ENCODE measurements at regions not wholly inside any gene's neighbourhood (a gene's known extent, or its start where the extent isn't known, plus 50 kb on each side); places are given as distances from the start of the nearest gene placed in this dataset.

DNA sequence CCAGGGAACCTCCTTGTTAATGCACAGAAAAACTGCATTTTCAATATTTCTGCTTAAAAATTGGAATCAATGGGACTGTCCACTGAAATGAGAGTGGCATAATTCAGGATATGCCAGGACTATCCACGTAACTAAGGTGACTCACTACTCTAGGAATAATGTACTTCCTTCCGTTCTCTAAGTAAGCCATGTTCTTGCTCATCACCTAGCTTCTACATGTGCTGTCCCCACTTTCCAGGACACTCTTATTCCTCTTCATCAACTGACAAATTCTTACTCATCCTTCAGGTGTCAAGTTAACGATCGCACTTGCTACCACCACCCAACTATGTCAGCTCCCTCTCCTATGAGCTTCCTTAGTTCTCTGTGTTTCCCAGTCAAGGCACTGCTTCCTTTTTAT lies 342.8 kb upstream of the F9 start:
- H3K36me3 ChIP-seq, result no peaks in the 10 kb centered on the region

DNA sequence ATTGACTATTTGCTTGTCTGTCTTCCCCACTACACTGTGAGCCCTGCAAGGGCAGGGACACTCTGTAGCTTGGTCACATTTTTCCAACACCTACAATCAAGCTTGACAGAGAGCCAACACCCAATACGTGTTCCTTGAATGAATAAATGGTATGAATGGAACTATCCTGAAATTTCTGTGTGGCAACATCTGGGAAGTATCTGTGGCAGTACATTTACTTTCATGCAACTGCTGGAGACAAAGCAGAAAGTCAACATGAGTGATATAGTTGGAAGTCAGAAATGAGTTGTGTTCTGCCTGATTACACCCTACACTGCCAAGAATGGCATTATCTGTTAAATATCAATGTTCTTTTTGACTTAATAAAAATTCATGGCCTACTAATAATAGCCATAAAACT lies 343.5 kb upstream of the F9 start:
- intact Hi-C loops (cut with DNase I), result no loop called here
- DNase-seq (no peak), ATAC-seq (no peak)
- Histone ChIP-seq H3K27ac (no peak overlapping the region), H3K4me1 (no peaks in the 10 kb centered on the region), H3K27me3 (no peaks in the 10 kb centered on the region), H3K4me3 (no peak overlapping the region), H3K36me3 (no peaks in the 10 kb centered on the region), H3K9me3 (no peaks in the 10 kb centered on the region)
- 42% methylated on average over 1 of the region's 1 CpG for WGBS (ENCODE audit: insufficient coverage, low coverage, low lambda C conversion rate, missing lambda C conversion rate)
- TF ChIP-seq, protein P1, sequence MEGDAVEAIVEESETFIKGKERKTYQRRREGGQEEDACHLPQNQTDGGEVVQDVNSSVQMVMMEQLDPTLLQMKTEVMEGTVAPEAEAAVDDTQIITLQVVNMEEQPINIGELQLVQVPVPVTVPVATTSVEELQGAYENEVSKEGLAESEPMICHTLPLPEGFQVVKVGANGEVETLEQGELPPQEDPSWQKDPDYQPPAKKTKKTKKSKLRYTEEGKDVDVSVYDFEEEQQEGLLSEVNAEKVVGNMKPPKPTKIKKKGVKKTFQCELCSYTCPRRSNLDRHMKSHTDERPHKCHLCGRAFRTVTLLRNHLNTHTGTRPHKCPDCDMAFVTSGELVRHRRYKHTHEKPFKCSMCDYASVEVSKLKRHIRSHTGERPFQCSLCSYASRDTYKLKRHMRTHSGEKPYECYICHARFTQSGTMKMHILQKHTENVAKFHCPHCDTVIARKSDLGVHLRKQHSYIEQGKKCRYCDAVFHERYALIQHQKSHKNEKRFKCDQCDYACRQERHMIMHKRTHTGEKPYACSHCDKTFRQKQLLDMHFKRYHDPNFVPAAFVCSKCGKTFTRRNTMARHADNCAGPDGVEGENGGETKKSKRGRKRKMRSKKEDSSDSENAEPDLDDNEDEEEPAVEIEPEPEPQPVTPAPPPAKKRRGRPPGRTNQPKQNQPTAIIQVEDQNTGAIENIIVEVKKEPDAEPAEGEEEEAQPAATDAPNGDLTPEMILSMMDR (IDR thresholded peaks at IDR 0.05), result no peak
- no peak for TF ChIP-seq POLR2A (IDR thresholded peaks at IDR 0.05)

More for the DNA sequence above, 342.8 kb upstream of the F9 start:
- 91% methylated on average over 4 of the region's 4 CpGs for WGBS (ENCODE audit: insufficient coverage, low coverage, low lambda C conversion rate, missing lambda C conversion rate)
- H3K27ac ChIP-seq, result no peak overlapping the region
- DNase-seq (no peak), ATAC-seq (no peak)
- no peak overlapping the region for H3K4me3 ChIP-seq
- H3K9me3 ChIP-seq, result no peaks in the 10 kb centered on the region
- H3K4me1 ChIP-seq, result no peaks in the 10 kb centered on the region
- no peaks in the 10 kb centered on the region for H3K27me3 ChIP-seq
- TF ChIP-seq, protein P1 (IDR thresholded peaks at IDR 0.05), result no peak
- intact Hi-C loops (cut with DNase I), result no loop called here

DNA sequence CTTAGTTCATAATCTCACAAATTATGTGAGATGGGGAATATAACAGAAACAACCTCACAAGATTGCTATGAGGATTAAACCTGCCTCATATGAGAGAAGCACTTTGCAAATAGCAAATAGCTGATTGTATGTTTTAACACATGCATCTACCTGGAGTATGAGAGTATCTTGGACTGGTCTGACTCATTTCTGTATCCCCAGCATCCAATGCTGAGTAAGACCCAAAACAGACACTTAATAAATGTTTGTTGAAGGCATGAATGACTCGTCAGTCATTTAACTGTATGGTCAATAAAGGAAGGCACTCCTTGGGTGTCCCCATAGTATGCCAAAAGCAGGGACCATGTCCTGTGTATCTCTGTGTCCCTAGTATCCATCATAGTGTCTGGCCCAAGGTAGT lies 350.9 kb upstream of the F9 start:
- DNase-seq (no peak), ATAC-seq (no peak)
- TF ChIP-seq, protein P1 (IDR thresholded peaks at IDR 0.05), result no peak
- no peak for TF ChIP-seq POLR2A (IDR thresholded peaks at IDR 0.05)
- Histone ChIP-seq H3K27me3 (no peaks in the 10 kb centered on the region), H3K4me1 (no peaks in the 10 kb centered on the region), H3K9me3 (no peaks in the 10 kb centered on the region), H3K4me3 (no peak overlapping the region), H3K36me3 (no peaks in the 10 kb centered on the region), H3K27ac (no peak overlapping the region)
- intact Hi-C loops (cut with DNase I), result no loop called here
- WGBS (ENCODE audit: insufficient coverage, low coverage, low lambda C conversion rate, missing lambda C conversion rate), result 30% methylated on average over 1 of the region's 1 CpG

DNA sequence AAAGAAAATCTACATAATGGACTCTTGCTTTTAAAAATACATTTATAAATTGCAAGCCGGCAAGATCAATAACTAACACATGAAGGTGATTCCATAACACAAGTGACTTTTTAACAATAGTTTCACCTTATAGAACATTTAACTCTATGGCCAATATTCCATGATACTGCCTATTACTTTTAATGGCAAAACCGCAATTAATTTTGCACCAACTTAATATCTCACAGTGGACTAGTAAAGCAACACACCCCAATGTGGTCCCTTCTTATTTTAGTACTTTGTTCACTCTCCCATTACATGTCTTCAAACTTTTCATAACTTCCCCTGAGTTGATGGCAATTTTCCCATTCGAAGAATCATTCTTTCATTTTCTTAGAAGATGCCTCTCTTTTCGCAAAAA lies 351.6 kb upstream of the F9 start:
- H3K27me3 ChIP-seq, result no peaks in the 10 kb centered on the region
- no peaks in the 10 kb centered on the region for H3K9me3 ChIP-seq
- no peaks in the 10 kb centered on the region for H3K4me1 ChIP-seq
- H3K27ac ChIP-seq, result no peak overlapping the region
- H3K36me3 ChIP-seq, result no peaks in the 10 kb centered on the region
- no peak overlapping the region for H3K4me3 ChIP-seq
- no peak for DNase-seq
- 57% methylated on average over 4 of the region's 4 CpGs for WGBS (ENCODE audit: insufficient coverage, low coverage, low lambda C conversion rate, missing lambda C conversion rate)
- TF ChIP-seq, protein P1 (IDR thresholded peaks at IDR 0.05), result no peak
- no peak for TF ChIP-seq POLR2A (IDR thresholded peaks at IDR 0.05)
- no peak for ATAC-seq
- intact Hi-C loops (cut with DNase I), result no loop called here

DNA sequence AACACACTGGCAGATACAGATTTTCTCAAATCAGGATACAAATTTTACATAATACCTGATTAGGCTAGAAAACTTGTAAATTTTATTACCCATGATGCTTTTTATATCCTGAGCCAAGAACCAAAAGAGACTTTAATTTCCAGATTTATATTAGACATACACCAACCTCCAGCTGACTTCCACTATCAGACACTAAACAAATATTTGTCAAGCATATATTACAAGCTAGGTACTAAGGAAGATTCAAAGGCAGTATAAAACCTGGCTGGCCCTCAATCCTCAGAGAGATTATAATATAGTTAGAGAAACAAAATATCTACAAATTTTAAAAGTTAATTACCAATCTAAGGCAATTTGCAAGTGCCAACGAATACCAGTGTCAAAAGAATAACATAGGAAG lies 357.8 kb upstream of the F9 start:
- Histone ChIP-seq H3K4me3 (no peak overlapping the region), H3K27ac (no peak overlapping the region), H3K4me1 (no peaks in the 10 kb centered on the region), H3K36me3 (no peaks in the 10 kb centered on the region), H3K27me3 (no peaks in the 10 kb centered on the region), H3K9me3 (no peaks in the 10 kb centered on the region)
- intact Hi-C loops (cut with DNase I), result no loop called here
- DNase-seq, result no peak
- 20% methylated on average over 1 of the region's 1 CpG for WGBS (ENCODE audit: insufficient coverage, low coverage, low lambda C conversion rate, missing lambda C conversion rate)
- no peak for TF ChIP-seq POLR2A (IDR thresholded peaks at IDR 0.05)
- TF ChIP-seq, protein P1 (IDR thresholded peaks at IDR 0.05), result no peak
- ATAC-seq, result no peak
